GM23248 (cell line): ENCODE measurements at regions not wholly inside any gene's neighbourhood (a gene's known extent, or its start where the extent isn't known, plus 50 kb on each side); places are given as distances from the start of the nearest gene placed in this dataset.

Experiments
- DNase-seq: peaks from one replicate; pipeline ENCODE4 v3.0.0-alpha.2; 2015
- H2AFZ ChIP-seq: fragments of 200-600 bp; sonication (generic); 2 replicates; pipeline ENCODE4 v1.6.1; 2016; ENCODE audit warnings: antibody characterized with exemption
- H3F3A ChIP-seq: fragments of 200-600 bp; sonication (generic); 2 replicates; pipeline ENCODE4 v1.6.1; 2016; ENCODE audit warnings: mild to moderate bottlenecking, antibody characterized with exemption, mixed run types; ENCODE audit not compliant: insufficient read depth
- H3K27ac ChIP-seq: fragments of 200-600 bp; sonication (generic); 2 replicates; pipeline ENCODE4 v1.5.1; 2016; ENCODE audit warnings: mild to moderate bottlenecking
- H3K27me3 ChIP-seq: fragments of 200-600 bp; sonication (generic); replicated peaks from 2 replicates; pipeline ENCODE4 v1.6.1; 2016; ENCODE audit warnings: mild to moderate bottlenecking; ENCODE audit not compliant: insufficient read depth
- H3K36me3 ChIP-seq: fragments of 200-600 bp; sonication (generic); 2 replicates; pipeline ENCODE4 v1.6.1; 2016; ENCODE audit warnings: low read depth, mild to moderate bottlenecking
- H3K4me1 ChIP-seq: fragments of 200-600 bp; sonication (generic); 2 replicates; pipeline ENCODE4 v1.6.1; 2016; ENCODE audit warnings: mild to moderate bottlenecking; ENCODE audit not compliant: insufficient read depth
- H3K4me2 ChIP-seq: fragments of 200-600 bp; sonication (generic); one replicate; pipeline ENCODE4 v1.6.1; 2016; ENCODE audit warnings: mild to moderate bottlenecking; ENCODE audit not compliant: unreplicated experiment
- H3K4me3 ChIP-seq: fragments of 200-600 bp; sonication (generic); 2 replicates; pipeline ENCODE4 v1.5.1; 2016; ENCODE audit warnings: mild to moderate bottlenecking
- H3K79me2 ChIP-seq: fragments of 200-600 bp; sonication (generic); 2 replicates; pipeline ENCODE4 v1.6.1; 2016; ENCODE audit warnings: mild to moderate bottlenecking; ENCODE audit not compliant: insufficient read depth
- H3K9ac ChIP-seq: fragments of 200-600 bp; sonication (generic); 2 replicates; pipeline ENCODE4 v1.6.1; 2016; ENCODE audit warnings: mild to moderate bottlenecking
- H3K9me2 ChIP-seq: fragments of 200-600 bp; sonication (generic); 2 replicates; pipeline ENCODE4 v1.6.1; 2016; ENCODE audit warnings: mixed run types, mild to moderate bottlenecking, moderate library complexity; ENCODE audit not compliant: insufficient read depth
- H3K9me3 ChIP-seq: fragments of 200-600 bp; sonication (generic); one replicate; pipeline ENCODE4 v1.6.1; 2017; ENCODE audit warnings: low read depth
- H4K20me1 ChIP-seq: fragments of 200-600 bp; sonication (generic); 2 replicates; pipeline ENCODE4 v1.6.0; 2016; ENCODE audit not compliant: insufficient read depth
- EZH2 ChIP-seq: fragments of 200-600 bp; sonication (generic); IDR thresholded peaks from 2 replicates; pipeline ENCODE4 v1.6.1; 2018; ENCODE audit warnings: antibody characterized with exemption, mild to moderate bottlenecking; ENCODE audit not compliant: insufficient read depth, poor library complexity, severe bottlenecking
- EZH2phosphoT487 ChIP-seq: fragments of 200-600 bp; sonication (generic); IDR thresholded peaks from 2 replicates; pipeline ENCODE4 v1.6.1; 2018; ENCODE audit warnings: antibody characterized with exemption, moderate library complexity, mild to moderate bottlenecking, low read depth; ENCODE audit not compliant: insufficient read depth
- WGBS, 2 experiments: methylation state at CpG; one replicate each; pipeline ENCODE4 v1.1.6; 2015 to 2017; ENCODE audit warnings: low lambda C conversion rate in 2 of 2, low coverage in 1 of 2; ENCODE audit errors: missing lambda C conversion rate in 2 of 2; 5-methylcytosine and 5-hydroxymethylcytosine counted together
- in situ Hi-C: fragments of 300-500 bp; cut with MboI; formaldehyde crosslinking; loops from 2 replicates; pipeline ENCODE4 v1.15.0; 2020

- no peak overlapping the region for H2AFZ ChIP-seq
- in situ Hi-C loops = no loop called here
- no peak for DNase-seq
These were observed 204.8 kb upstream of the CT83 start for GRCh38 chrX:116667346-116668134.

GRCh38 chrX:116657071-116657470 is 194.3 kb upstream of the CT83 start:
- no peaks in the 10 kb centered on the region for H4K20me1 ChIP-seq
- in situ Hi-C loops = no loop called here
- no peaks in the 10 kb centered on the region for H3K9me2 ChIP-seq
- H2AFZ ChIP-seq = no peak overlapping the region
- no peak overlapping the region for H3K27ac ChIP-seq
- no peaks in the 10 kb centered on the region for H3K27me3 ChIP-seq
- H3K4me2 ChIP-seq = no peak overlapping the region
- H3K79me2 ChIP-seq = no peaks in the 10 kb centered on the region
- H3K4me3 ChIP-seq = no peak overlapping the region
- H3F3A ChIP-seq = no peaks in the 10 kb centered on the region
- TF ChIP-seq EZH2phosphoT487 = no peak
- no peak for TF ChIP-seq EZH2
- no peaks in the 10 kb centered on the region for H3K36me3 ChIP-seq
- no peaks in the 10 kb centered on the region for H3K9me3 ChIP-seq
- no peaks in the 10 kb centered on the region for H3K4me1 ChIP-seq
- no peak overlapping the region for H3K9ac ChIP-seq
- DNase-seq = peak; percentile 0

More at GRCh38 chrX:116667346-116668134, 204.8 kb upstream of the CT83 start:
- Histone ChIP-seq H3K27ac (no peak overlapping the region), H3K79me2 (no peaks in the 10 kb centered on the region), H3K27me3 (no peaks in the 10 kb centered on the region), H3K4me1 (no peaks in the 10 kb centered on the region), H3K9ac (no peak overlapping the region), H3K36me3 (no peaks in the 10 kb centered on the region), H3K4me2 (no peak overlapping the region), H3K9me2 (no peaks in the 10 kb centered on the region), H4K20me1 (no peaks in the 10 kb centered on the region), H3K9me3 (no peaks in the 10 kb centered on the region), H3F3A (no peaks in the 10 kb centered on the region), H3K4me3 (no peak overlapping the region)
- no peak for TF ChIP-seq EZH2
- no peak for TF ChIP-seq EZH2phosphoT487
- 20 to 33% methylated on average over 4 to 8 of the region's 8 CpGs for WGBS, 2 experiments

- no peak overlapping the region for H3K9ac ChIP-seq
- H3K27me3 ChIP-seq = no peaks in the 10 kb centered on the region
- no peaks in the 10 kb centered on the region for H3K36me3 ChIP-seq
- H3K4me2 ChIP-seq = no peak overlapping the region
- no peak overlapping the region for H3K27ac ChIP-seq
- no peak overlapping the region for H3K4me3 ChIP-seq
- no peaks in the 10 kb centered on the region for H3F3A ChIP-seq
- no peaks in the 10 kb centered on the region for H3K9me2 ChIP-seq
- no peaks in the 10 kb centered on the region for H3K79me2 ChIP-seq
- no peak overlapping the region for H2AFZ ChIP-seq
- TF ChIP-seq EZH2phosphoT487 = no peak
- no peak for TF ChIP-seq EZH2
- H3K9me3 ChIP-seq = no peaks in the 10 kb centered on the region
- H4K20me1 ChIP-seq = no peaks in the 10 kb centered on the region
- no peak for DNase-seq
- WGBS, 2 experiments = 17 to 50% methylated on average over 1 of the region's 1 CpG
- H3K4me1 ChIP-seq = no peaks in the 10 kb centered on the region
- in situ Hi-C loops = no loop called here
These were observed 165.7 kb upstream of the CT83 start for GRCh38 chrX:116628464-116628863.

- Histone ChIP-seq H3K79me2 (no peaks in the 10 kb centered on the region), H3K9ac (no peak overlapping the region), H3F3A (no peaks in the 10 kb centered on the region), H3K4me2 (no peak overlapping the region), H3K36me3 (no peaks in the 10 kb centered on the region), H3K9me2 (no peaks in the 10 kb centered on the region), H3K27ac (no peak overlapping the region), H2AFZ (no peak overlapping the region), H3K9me3 (no peaks in the 10 kb centered on the region), H4K20me1 (no peaks in the 10 kb centered on the region), H3K4me1 (no peaks in the 10 kb centered on the region), H3K27me3 (no peaks in the 10 kb centered on the region), H3K4me3 (no peak overlapping the region)
- TF ChIP-seq EZH2 (no peak), EZH2phosphoT487 (no peak)
- no peak for DNase-seq
- in situ Hi-C loops = no loop called here
- 0% methylated on average over 1 of the region's 1 CpG for WGBS, 2 experiments
These were observed 155.8 kb upstream of the CT83 start for GRCh38 chrX:116618546-116618945.
